Stimulated activated CD8-positive, alpha-beta memory T cell treated with anti-CD3 and anti-CD28 coated beads, Interleukin-7, amount 100 ng/mL, for 24 hours (primary cell): ENCODE measurements at regions not wholly inside any gene's neighbourhood (a gene's known extent, or its start where the extent isn't known, plus 50 kb on each side); places are given as distances from the start of the nearest gene placed in this dataset.

Source experiments
- DNase-seq: peaks from one replicate; pipeline ENCODE4 v3.0.0-alpha.2; 2020; ENCODE audit warnings: low read depth

GRCh38 chr14:49228552-49228951 lies 357.6 kb downstream of the RPS29 start:
- no peak for DNase-seq

GRCh38 chr14:49221316-49221715 lies 364.9 kb downstream of the RPS29 start:
- DNase-seq: no peak

- DNase-seq: no peak
Observed at GRCh38 chr14:49220492-49220891, 365.7 kb downstream of the RPS29 start.

GRCh38 chr14:49218436-49219092 lies 367.6 kb downstream of the RPS29 start:
- DNase-seq: no peak

GRCh38 chr14:49212721-49213120 lies 373.5 kb downstream of the RPS29 start:
- DNase-seq: no peak

- DNase-seq: no peak
Observed at GRCh38 chr14:49209416-49209815, 376.8 kb downstream of the RPS29 start.

GRCh38 chr14:49206828-49207227 lies 379.4 kb downstream of the RPS29 start:
- DNase-seq: no peak

- no peak for DNase-seq
Observed at GRCh38 chr14:49203676-49204075, 382.5 kb downstream of the RPS29 start.

GRCh38 chr14:49199159-49199558 lies 387.0 kb downstream of the RPS29 start:
- DNase-seq: no peak

- no peak for DNase-seq
Observed at GRCh38 chr14:49196327-49196726, 389.9 kb downstream of the RPS29 start.

GRCh38 chr14:49194067-49194466 lies 392.1 kb downstream of the RPS29 start:
- no peak for DNase-seq

GRCh38 chr14:49193332-49194065 lies 392.7 kb downstream of the RPS29 start:
- DNase-seq: no peak

GRCh38 chr14:49191380-49191779 lies 394.8 kb downstream of the RPS29 start:
- DNase-seq: no peak

- DNase-seq: no peak
Observed at GRCh38 chr14:49189375-49189774, 396.8 kb downstream of the RPS29 start.

- DNase-seq: no peak
Observed at GRCh38 chr14:49187799-49188198, 398.4 kb downstream of the RPS29 start.

- DNase-seq: peak; percentile 1
Observed at GRCh38 chr14:49173765-49174373, 412.3 kb downstream of the RPS29 start.

GRCh38 chr14:49164074-49164473 lies 422.1 kb downstream of the RPS29 start:
- no peak for DNase-seq

GRCh38 chr14:49160983-49161382 lies 425.2 kb downstream of the RPS29 start:
- DNase-seq: no peak

- no peak for DNase-seq
Observed at GRCh38 chr14:49159081-49159480, 427.1 kb downstream of the RPS29 start.

GRCh38 chr14:49139593-49139992 lies 446.6 kb downstream of the RPS29 start:
- no peak for DNase-seq

GRCh38 chr14:49134940-49135339 lies 451.2 kb downstream of the RPS29 start:
- DNase-seq: no peak

GRCh38 chr14:49121246-49121645 lies 464.9 kb downstream of the RPS29 start:
- DNase-seq: no peak

- no peak for DNase-seq
Observed at GRCh38 chr14:49114161-49114893, 471.9 kb downstream of the RPS29 start.
